GM18520 (cell line): ENCODE measurements at regions not wholly inside any gene's neighbourhood (a gene's known extent, or its start where the extent isn't known, plus 50 kb on each side); places are given as distances from the start of the nearest gene placed in this dataset.
A peak's percentile ranks its signal among the peaks of the same experiment; 100 is the strongest.
"Not testable (repeated sequence)": the region's sequence is repeated elsewhere in the genome, so short reads cannot be mapped to it uniquely, and the experiment has no call there.

Experiments
- ATAC-seq: cut with Tn5 transposase; IDR thresholded peaks from one replicate; pipeline ENCODE4 v1.9.1; 2021; ENCODE audit not compliant: unreplicated experiment

DNA sequence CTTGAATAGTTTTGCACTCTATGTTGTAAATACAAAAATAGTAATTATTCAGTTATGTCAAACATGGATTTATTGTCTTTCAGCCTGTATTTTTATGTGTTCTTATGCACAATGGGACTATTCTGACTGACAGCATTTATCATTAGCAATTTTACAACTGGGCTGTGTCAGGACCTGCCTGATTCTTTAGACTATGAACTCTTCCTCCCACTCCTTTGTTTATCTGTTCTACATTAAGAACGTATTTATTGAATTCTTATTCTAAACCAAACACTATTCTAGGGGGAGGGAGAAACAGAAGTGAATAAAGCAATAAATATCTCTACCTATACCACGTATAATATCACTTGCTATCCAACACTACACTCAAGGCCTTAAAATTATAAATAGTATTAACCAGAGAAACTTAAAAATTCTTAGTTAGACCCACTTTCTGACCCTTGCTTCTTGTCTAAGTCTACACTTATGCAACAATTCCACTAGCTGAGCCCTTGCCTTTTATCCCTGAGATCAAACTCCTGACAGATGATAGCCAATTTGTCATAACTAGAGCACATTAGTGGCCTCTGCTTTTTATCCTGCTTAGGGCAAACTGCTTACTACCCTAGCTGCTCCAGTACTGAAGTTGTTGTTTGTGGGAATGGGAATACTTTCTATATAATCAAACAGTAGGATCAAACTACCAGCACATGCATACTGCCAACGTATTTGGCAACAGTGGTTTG, 494.3 kb downstream of the BRINP3 start:
- ATAC-seq, result no peak

DNA sequence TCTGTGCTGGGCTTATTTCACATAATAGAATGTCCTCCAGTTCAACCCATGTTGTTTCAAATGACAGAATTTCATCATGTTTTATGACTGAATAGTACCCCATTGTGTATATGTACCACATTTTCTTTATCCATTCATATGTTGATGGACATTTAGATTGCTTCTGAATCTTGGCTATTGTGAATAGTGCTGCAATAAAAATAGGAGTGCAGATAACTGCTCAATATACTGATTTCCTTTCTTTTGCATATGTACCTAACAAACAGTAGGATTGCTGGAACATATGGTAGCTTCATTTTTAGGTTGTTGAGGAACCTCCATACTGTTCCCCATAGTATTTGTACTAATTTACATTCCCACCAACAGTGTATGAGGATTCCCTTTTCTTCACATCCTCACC, 491.1 kb downstream of the BRINP3 start:
- no peak for ATAC-seq

DNA sequence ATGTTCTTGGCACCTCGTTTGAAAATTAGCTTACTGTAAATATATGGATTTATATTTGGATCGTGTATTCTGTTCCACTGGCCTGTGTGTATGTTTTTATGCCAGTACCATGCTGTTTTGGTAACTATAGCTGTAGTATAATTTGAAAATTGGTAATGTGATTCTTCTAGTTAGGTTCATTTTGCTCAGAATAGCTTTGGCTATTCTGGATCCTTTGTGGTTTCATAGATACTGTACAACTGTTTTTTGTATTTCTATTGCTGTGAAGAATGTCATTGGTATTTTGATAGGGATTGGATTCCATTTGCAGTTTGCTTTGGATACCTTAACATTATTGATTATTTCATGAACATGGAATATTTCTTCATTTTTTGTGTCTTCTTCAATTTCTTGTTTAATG, 490.2 kb downstream of the BRINP3 start:
- no peak for ATAC-seq

GRCh38 chr1:189992856-189993255, 484.8 kb downstream of the BRINP3 start:
- no peak for ATAC-seq

DNA sequence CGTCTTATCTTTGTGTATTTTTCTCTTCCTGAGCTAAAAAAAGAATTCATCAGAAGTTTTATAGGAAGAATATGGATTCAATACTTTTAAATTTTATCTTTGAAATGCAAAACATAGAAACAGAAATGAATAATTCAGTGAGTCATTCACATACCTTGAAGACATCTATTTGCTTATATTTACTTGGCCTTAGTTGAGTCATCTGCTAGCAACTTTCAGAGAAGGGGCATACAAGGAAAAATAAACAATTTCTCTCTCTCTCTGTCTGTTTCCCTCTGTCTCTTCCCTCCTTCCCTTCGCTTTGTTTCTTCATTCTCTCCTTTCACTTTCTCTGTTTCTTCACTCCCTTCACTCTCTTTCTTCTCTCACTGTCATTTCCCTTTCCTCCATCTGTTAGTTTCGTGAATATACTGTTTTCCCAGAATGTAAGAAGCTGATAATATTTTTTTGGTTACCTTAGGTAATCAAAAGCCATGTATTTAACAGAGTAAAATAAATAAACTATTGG, 477.2 kb downstream of the BRINP3 start:
- ATAC-seq, result no peak

DNA sequence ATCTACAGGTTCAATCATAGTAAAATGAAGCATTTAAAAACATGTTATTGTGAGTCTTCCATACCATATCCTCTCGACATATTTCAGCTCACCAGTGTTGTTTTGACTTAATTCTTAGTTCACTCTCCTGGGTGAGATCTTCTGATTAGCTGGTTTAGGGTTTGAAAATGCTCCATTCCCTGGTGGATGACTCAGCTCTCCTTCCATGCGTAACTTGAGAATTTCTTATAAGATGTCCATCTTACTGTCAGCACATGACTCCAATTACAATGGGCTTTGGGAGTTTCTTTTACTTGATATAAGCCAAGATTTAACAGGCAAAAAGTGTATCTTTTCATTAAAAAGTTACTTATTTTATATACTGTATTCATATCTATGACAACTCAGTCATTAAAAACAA, 476.5 kb downstream of the BRINP3 start:
- ATAC-seq, result no peak

GRCh38 chr1:190003376-190003775, 474.3 kb downstream of the BRINP3 start:
- ATAC-seq, result no peak

GRCh38 chr1:190011585-190011984, 466.1 kb downstream of the BRINP3 start:
- no peak for ATAC-seq

GRCh38 chr1:190019151-190019550, 458.5 kb downstream of the BRINP3 start:
- ATAC-seq, result not testable (repeated sequence)

DNA sequence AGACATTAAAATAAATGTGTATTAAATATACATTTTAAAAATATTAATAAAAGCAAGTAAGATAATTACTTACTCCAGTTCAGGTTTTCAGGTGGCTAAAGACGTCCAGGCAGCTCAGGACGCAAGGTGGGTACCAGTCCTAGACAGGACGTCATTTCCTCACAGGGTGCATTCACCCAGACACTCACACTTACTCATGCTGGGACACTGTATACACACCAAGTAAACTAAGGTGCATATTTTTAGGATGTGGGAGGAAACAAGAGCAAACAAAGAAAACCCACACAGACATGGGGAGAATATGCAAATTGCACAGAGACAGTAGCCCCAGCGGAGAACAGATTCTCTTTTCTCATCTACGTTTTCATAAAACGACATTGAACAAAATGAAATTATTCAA, 457.9 kb downstream of the BRINP3 start:
- no peak for ATAC-seq

- peak; percentile 76 for ATAC-seq
Measured at GRCh38 chr1:190022709-190023108, 455.0 kb downstream of the BRINP3 start.

GRCh38 chr1:190029441-190029840, 448.2 kb downstream of the BRINP3 start:
- no peak for ATAC-seq

DNA sequence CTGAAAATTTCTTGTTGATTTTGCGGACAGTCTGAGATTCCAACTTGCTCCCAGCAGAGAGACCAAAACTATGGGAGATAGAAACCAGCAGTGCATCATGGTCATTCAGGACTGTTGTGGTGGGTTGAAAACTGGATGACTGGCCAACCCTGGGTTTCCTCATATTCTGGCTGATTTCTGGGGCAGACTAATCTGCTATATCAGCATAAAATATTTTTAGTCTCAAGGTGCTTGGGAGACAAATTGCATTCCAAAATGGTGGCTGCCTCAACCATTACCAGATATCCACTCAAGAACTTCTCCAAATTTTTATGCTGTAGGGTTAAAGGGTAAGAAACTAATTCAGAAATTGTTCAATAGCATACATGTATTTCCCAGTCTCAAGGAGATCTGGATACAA, 434.0 kb downstream of the BRINP3 start:
- ATAC-seq, result no peak

- no peak for ATAC-seq
Measured at GRCh38 chr1:190046231-190046630, 431.4 kb downstream of the BRINP3 start.
